ENCODE measurements at regions not wholly inside any gene's neighbourhood (a gene's known extent, or its start where the extent isn't known, plus 50 kb on each side); places are given as distances from the start of the nearest gene placed in this dataset.
"Not testable (repeated sequence)": the region's sequence is repeated elsewhere in the genome, so short reads cannot be mapped to it uniquely, and the experiment has no call there.

DNA sequence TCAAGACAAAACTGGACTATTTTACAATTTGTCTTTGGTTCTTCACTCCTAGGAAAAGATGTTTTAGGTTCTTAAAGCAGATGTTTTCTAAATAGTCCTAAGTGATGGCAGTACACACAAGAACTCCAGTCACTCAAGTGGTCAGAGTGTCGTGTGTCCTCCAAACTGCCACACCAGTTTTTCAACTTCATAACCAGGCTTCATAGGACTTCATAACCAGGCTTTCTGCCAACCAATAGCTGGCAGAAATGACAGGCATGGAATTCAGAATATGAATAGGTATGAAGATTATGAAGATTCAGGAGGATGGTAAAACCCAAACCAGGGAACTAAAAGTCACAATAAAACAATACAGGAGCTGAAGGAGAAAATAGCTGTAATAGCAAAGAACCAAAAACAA, 721.2 kb upstream of the SEMA3D start:
- H3K4me3 ChIP-seq, result no peak overlapping the region
- no peaks in the 10 kb centered on the region for H3K4me1 ChIP-seq
- no peaks in the 10 kb centered on the region for H3K9me3 ChIP-seq
- H3K27ac ChIP-seq, result no peak overlapping the region
- no peak for TF ChIP-seq POLR2A (IDR thresholded peaks at IDR 0.05)
- TF ChIP-seq, protein P1, sequence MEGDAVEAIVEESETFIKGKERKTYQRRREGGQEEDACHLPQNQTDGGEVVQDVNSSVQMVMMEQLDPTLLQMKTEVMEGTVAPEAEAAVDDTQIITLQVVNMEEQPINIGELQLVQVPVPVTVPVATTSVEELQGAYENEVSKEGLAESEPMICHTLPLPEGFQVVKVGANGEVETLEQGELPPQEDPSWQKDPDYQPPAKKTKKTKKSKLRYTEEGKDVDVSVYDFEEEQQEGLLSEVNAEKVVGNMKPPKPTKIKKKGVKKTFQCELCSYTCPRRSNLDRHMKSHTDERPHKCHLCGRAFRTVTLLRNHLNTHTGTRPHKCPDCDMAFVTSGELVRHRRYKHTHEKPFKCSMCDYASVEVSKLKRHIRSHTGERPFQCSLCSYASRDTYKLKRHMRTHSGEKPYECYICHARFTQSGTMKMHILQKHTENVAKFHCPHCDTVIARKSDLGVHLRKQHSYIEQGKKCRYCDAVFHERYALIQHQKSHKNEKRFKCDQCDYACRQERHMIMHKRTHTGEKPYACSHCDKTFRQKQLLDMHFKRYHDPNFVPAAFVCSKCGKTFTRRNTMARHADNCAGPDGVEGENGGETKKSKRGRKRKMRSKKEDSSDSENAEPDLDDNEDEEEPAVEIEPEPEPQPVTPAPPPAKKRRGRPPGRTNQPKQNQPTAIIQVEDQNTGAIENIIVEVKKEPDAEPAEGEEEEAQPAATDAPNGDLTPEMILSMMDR (IDR thresholded peaks at IDR 0.05), result no peak
- 97 to 100% methylated on average over 1 of the region's 1 CpG for WGBS, 2 donors
- no peak for DNase-seq
- intact Hi-C loops (cut with DNase I; ENCODE audit: low total_unique reads), result no loop called here
- no peaks in the 10 kb centered on the region for H3K27me3 ChIP-seq
- no peaks in the 10 kb centered on the region for H3K36me3 ChIP-seq (ENCODE audit: low read depth, missing control alignments)

- no peak for DNase-seq
- intact Hi-C loops (cut with DNase I; ENCODE audit: low total_unique reads), result loop anchor here (10.0 kb wide), 1 partner anchor 1007 kb away; no protein-coding TSS in a partner anchor
- Histone ChIP-seq H3K4me1 (no peaks in the 10 kb centered on the region), H3K36me3 (ENCODE audit: low read depth, missing control alignments) (no peaks in the 10 kb centered on the region), H3K27me3 (no peaks in the 10 kb centered on the region), H3K27ac (no peak overlapping the region), H3K4me3 (no peak overlapping the region), H3K9me3 (no peaks in the 10 kb centered on the region)
- TF ChIP-seq, protein P1 (IDR thresholded peaks at IDR 0.05), result no peak
- TF ChIP-seq POLR2A (IDR thresholded peaks at IDR 0.05), result no peak
- WGBS, 2 donors, result 64 to 65% methylated on average over 1 of the region's 1 CpG
Measured at GRCh38 chr7:85897967-85898366, 711.1 kb upstream of the SEMA3D start.

GRCh38 chr7:85896531-85896930, 709.7 kb upstream of the SEMA3D start:
- H3K27ac ChIP-seq, result no peak overlapping the region
- TF ChIP-seq POLR2A (IDR thresholded peaks at IDR 0.05), result no peak
- TF ChIP-seq, protein P1 (IDR thresholded peaks at IDR 0.05), result no peak
- no peaks in the 10 kb centered on the region for H3K27me3 ChIP-seq
- H3K36me3 ChIP-seq (ENCODE audit: low read depth, missing control alignments), result no peaks in the 10 kb centered on the region
- DNase-seq, result no peak
- intact Hi-C loops (cut with DNase I; ENCODE audit: low total_unique reads), result loop anchor here (10.0 kb wide), 1 partner anchor 1008 kb away; no protein-coding TSS in a partner anchor
- H3K9me3 ChIP-seq, result no peaks in the 10 kb centered on the region
- H3K4me1 ChIP-seq, result no peaks in the 10 kb centered on the region
- no peak overlapping the region for H3K4me3 ChIP-seq

GRCh38 chr7:85895835-85896234, 709.0 kb upstream of the SEMA3D start:
- intact Hi-C loops (cut with DNase I; ENCODE audit: low total_unique reads), result loop anchor here (10.0 kb wide), 1 partner anchor 1009 kb away; no protein-coding TSS in a partner anchor
- TF ChIP-seq, protein P1 (IDR thresholded peaks at IDR 0.05), result no peak
- TF ChIP-seq POLR2A (IDR thresholded peaks at IDR 0.05), result no peak
- WGBS, 2 donors, result 93% methylated on average over 1 of the region's 1 CpG
- H3K27me3 ChIP-seq, result no peaks in the 10 kb centered on the region
- H3K4me3 ChIP-seq, result no peak overlapping the region
- H3K36me3 ChIP-seq (ENCODE audit: low read depth, missing control alignments), result no peaks in the 10 kb centered on the region
- H3K4me1 ChIP-seq, result no peaks in the 10 kb centered on the region
- no peak for DNase-seq
- H3K27ac ChIP-seq, result no peak overlapping the region
- H3K9me3 ChIP-seq, result no peaks in the 10 kb centered on the region

GRCh38 chr7:85891900-85892299, 705.0 kb upstream of the SEMA3D start:
- intact Hi-C loops (cut with DNase I; ENCODE audit: low total_unique reads), result loop anchor here (10.0 kb wide), 1 partner anchor 1013 kb away; no protein-coding TSS in a partner anchor
- H3K4me1 ChIP-seq; H3K4me3 ChIP-seq; H3K36me3 ChIP-seq (ENCODE audit: low read depth, missing control alignments); H3K27ac ChIP-seq; DNase-seq; H3K9me3 ChIP-seq; H3K27me3 ChIP-seq: not testable (repeated sequence)
- WGBS, 2 donors, result 83 to 95% methylated on average over 5 of the region's 5 CpGs
